PC-9 (cell line): ENCODE measurements at regions not wholly inside any gene's neighbourhood (a gene's known extent, or its start where the extent isn't known, plus 50 kb on each side); places are given as distances from the start of the nearest gene placed in this dataset.

Source experiments
- BruUV-seq: library from RNA; stranded (reverse); fragments of 400-500 nt; replicated peaks from 2 replicates; lab custom pipeline; 2021; lab: Mats Ljungman, UMichigan
- CTCF ChIA-PET: fragments of 300-600 bp; sonication (Branson Sonifier 250); formaldehyde crosslinking; loops from one replicate; lab custom pipeline; 2022; ENCODE audit warnings: antibody characterized with exemption; lab: Charles Lee
- POLR2A ChIA-PET: fragments of 300-600 bp; sonication (Branson Sonifier 250); formaldehyde crosslinking; loops from one replicate; lab custom pipeline; 2022; ENCODE audit warnings: antibody characterized with exemption; ENCODE audit not compliant: unreplicated experiment; lab: Charles Lee
- DNase-seq, 2 experiments: peaks; one replicate each; pipeline versions ENCODE4 v3.0.0 to v3.0.0-alpha.2; 2015 to 2022; ENCODE audit warnings: mixed read lengths in 1 of 2
- H2AFZ ChIP-seq: fragments of 200-600 bp; sonication (generic); 2 replicates; pipeline ENCODE4 v1.8.1; 2017; ENCODE audit warnings: antibody characterized with exemption
- H3F3A ChIP-seq: fragments of 200-600 bp; sonication (generic); 2 replicates; pipeline ENCODE4 v1.8.1; 2017; ENCODE audit warnings: antibody characterized with exemption, mild to moderate bottlenecking, low read depth; ENCODE audit not compliant: insufficient read depth
- H3K27ac ChIP-seq: fragments of 200-600 bp; sonication (generic); 2 replicates; pipeline ENCODE4 v1.6.1; 2016; ENCODE audit warnings: mixed run types
- H3K27me3 ChIP-seq: fragments of 200-600 bp; sonication (generic); 2 replicates; pipeline ENCODE4 v1.6.1; 2016; ENCODE audit warnings: low read depth, mixed run types; ENCODE audit not compliant: insufficient read depth
- H3K36me3 ChIP-seq: fragments of 200-600 bp; sonication (generic); 2 replicates; pipeline ENCODE4 v1.6.1; 2016; ENCODE audit warnings: low read depth, mixed run types
- H3K4me1 ChIP-seq: fragments of 200-600 bp; sonication (generic); replicated peaks from 2 replicates; pipeline ENCODE4 v1.6.1; 2016; ENCODE audit warnings: mixed run types; ENCODE audit not compliant: insufficient read depth
- H3K4me2 ChIP-seq: fragments of 200-600 bp; sonication (generic); 2 replicates; pipeline ENCODE4 v1.6.1; 2017; ENCODE audit warnings: mixed run types
- H3K4me3 ChIP-seq: fragments of 200-600 bp; sonication (generic); 2 replicates; pipeline ENCODE4 v1.6.1; 2016; ENCODE audit warnings: mixed run types
- H3K79me2 ChIP-seq: fragments of 200-600 bp; sonication (generic); 2 replicates; pipeline ENCODE4 v1.6.1; 2017; ENCODE audit warnings: low read depth, mixed run types
- H3K9me2 ChIP-seq: fragments of 200-600 bp; sonication (generic); 2 replicates; pipeline ENCODE4 v1.8.1; 2017; ENCODE audit warnings: mild to moderate bottlenecking; ENCODE audit not compliant: insufficient read depth
- H3K9me3 ChIP-seq: fragments of 200-600 bp; sonication (generic); 2 replicates; pipeline ENCODE4 v1.8.1; 2016; ENCODE audit warnings: low read depth; ENCODE audit not compliant: insufficient read depth
- H4K20me1 ChIP-seq: fragments of 200-600 bp; sonication (generic); 2 replicates; pipeline ENCODE4 v1.8.1; 2017; ENCODE audit not compliant: insufficient read depth
- CTCF ChIP-seq: fragments of 200-600 bp; sonication (generic); conservative IDR thresholded peaks from 2 replicates; pipeline ENCODE4 v1.6.1; 2017; ENCODE audit warnings: mixed run types, antibody characterized with exemption, mild to moderate bottlenecking, moderate library complexity
- EZH2 ChIP-seq: fragments of 200-600 bp; sonication (generic); IDR thresholded peaks from 2 replicates; pipeline ENCODE4 v1.8.0; 2017; ENCODE audit warnings: antibody characterized with exemption, low read depth
- intact Hi-C: fragments of 100-400 bp; cut with micrococcal nuclease; formaldehyde crosslinking; loops from one replicate; pipeline ENCODE4 v1.10.0; 2022; ENCODE audit not compliant: unreplicated experiment

GRCh38 chr5:125700380-125700861, 722.8 kb upstream of the GRAMD2B start:
- H3K27ac ChIP-seq = no peak overlapping the region
- intact Hi-C loops = no loop called here
- POLR2A ChIA-PET = no interaction called here

DNA sequence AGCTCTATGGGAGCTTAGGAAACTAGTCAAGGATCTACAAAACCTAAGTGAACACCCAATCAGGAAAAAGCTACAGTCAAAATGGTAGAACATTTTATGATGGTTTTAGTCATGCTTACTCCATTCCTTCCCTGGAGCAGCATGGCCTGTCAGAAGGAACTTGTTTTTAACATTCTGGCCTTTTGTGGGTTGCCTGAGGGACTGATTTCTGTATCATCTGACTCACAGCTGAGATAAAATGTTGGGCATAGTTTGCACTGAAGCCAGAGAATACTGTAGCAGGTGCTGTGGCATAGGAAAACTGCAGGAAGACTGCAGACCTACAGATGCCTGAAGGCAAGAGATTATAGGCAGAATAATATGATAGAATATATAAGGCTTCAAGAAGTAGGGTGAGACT, 719.6 kb upstream of the GRAMD2B start:
- TF ChIP-seq EZH2 (no peak), CTCF (no peak)
- ChIA-PET CTCF (no interaction called here), POLR2A (no interaction called here)
- H4K20me1 ChIP-seq = no peaks in the 10 kb centered on the region
- DNase-seq = no peak
- intact Hi-C loops = no loop called here
- H3K36me3 ChIP-seq = no peaks in the 10 kb centered on the region
- no peak overlapping the region for H3K4me2 ChIP-seq
- H3K9me3 ChIP-seq = no peaks in the 10 kb centered on the region
- H3K4me1 ChIP-seq = no peaks in the 10 kb centered on the region
- H3K27ac ChIP-seq = no peak overlapping the region
- no peaks in the 10 kb centered on the region for H3K27me3 ChIP-seq
- no peaks in the 10 kb centered on the region for H3F3A ChIP-seq
- H3K79me2 ChIP-seq = no peaks in the 10 kb centered on the region
- BruUV-seq = no TSS peak
- no peak overlapping the region for H2AFZ ChIP-seq
- no peaks in the 10 kb centered on the region for H3K9me2 ChIP-seq
- no peak overlapping the region for H3K4me3 ChIP-seq

More at GRCh38 chr5:125700380-125700861, 722.8 kb upstream of the GRAMD2B start:
- Histone ChIP-seq H3K79me2 (no peaks in the 10 kb centered on the region), H3K9me2 (no peaks in the 10 kb centered on the region), H3K27me3 (no peaks in the 10 kb centered on the region), H3K4me3 (no peak overlapping the region), H2AFZ (no peak overlapping the region), H4K20me1 (no peaks in the 10 kb centered on the region), H3K4me1 (no peaks in the 10 kb centered on the region), H3K4me2 (no peak overlapping the region), H3K36me3 (no peaks in the 10 kb centered on the region), H3F3A (no peaks in the 10 kb centered on the region), H3K9me3 (no peaks in the 10 kb centered on the region)
- no TSS peak for BruUV-seq
- TF ChIP-seq CTCF = no peak
- no peak for TF ChIP-seq EZH2
- DNase-seq = no peak
- CTCF ChIA-PET = no interaction called here

DNA sequence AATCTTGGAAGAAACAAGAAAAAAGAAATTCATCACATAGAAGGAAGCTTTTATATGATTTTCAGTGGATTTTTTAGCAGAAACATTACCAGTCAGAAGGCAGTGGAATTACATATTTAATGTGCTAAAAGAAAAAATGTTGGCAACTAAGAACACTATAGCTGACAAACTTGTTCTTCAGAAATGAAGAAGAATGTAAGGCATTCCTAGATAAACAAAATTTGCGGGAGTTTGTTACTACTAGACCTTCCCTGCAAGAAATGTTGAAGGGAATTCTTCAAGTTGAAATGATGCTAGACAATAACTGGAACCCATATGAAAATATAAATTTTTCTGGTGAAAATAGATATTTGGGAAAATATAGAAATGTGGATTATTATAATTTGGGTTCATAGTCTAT, 718.3 kb upstream of the GRAMD2B start:
- H3K79me2 ChIP-seq = no peaks in the 10 kb centered on the region
- no peak for DNase-seq
- no peaks in the 10 kb centered on the region for H4K20me1 ChIP-seq
- H3K36me3 ChIP-seq = no peaks in the 10 kb centered on the region
- TF ChIP-seq CTCF (no peak), EZH2 (no peak)
- no TSS peak for BruUV-seq
- H2AFZ ChIP-seq = no peak overlapping the region
- H3K9me2 ChIP-seq = no peaks in the 10 kb centered on the region
- no peak overlapping the region for H3K4me2 ChIP-seq
- ChIA-PET CTCF (no interaction called here), POLR2A (interaction anchor here (0.7 kb wide), 1 partner anchor 514 kb away, joined by 4 read pairs; no protein-coding TSS in a partner anchor)
- intact Hi-C loops = no loop called here
- H3K27me3 ChIP-seq = no peaks in the 10 kb centered on the region
- H3K27ac ChIP-seq = no peak overlapping the region
- H3K9me3 ChIP-seq = no peaks in the 10 kb centered on the region
- H3F3A ChIP-seq = no peaks in the 10 kb centered on the region
- no peak overlapping the region for H3K4me3 ChIP-seq
- H3K4me1 ChIP-seq = no peaks in the 10 kb centered on the region
